ENCODE measurements at regions not wholly inside any gene's neighbourhood (a gene's known extent, or its start where the extent isn't known, plus 50 kb on each side); places are given as distances from the start of the nearest gene placed in this dataset.

- TF ChIP-seq, protein P1, sequence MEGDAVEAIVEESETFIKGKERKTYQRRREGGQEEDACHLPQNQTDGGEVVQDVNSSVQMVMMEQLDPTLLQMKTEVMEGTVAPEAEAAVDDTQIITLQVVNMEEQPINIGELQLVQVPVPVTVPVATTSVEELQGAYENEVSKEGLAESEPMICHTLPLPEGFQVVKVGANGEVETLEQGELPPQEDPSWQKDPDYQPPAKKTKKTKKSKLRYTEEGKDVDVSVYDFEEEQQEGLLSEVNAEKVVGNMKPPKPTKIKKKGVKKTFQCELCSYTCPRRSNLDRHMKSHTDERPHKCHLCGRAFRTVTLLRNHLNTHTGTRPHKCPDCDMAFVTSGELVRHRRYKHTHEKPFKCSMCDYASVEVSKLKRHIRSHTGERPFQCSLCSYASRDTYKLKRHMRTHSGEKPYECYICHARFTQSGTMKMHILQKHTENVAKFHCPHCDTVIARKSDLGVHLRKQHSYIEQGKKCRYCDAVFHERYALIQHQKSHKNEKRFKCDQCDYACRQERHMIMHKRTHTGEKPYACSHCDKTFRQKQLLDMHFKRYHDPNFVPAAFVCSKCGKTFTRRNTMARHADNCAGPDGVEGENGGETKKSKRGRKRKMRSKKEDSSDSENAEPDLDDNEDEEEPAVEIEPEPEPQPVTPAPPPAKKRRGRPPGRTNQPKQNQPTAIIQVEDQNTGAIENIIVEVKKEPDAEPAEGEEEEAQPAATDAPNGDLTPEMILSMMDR (IDR thresholded peaks at IDR 0.05; ENCODE audit: low read length): no peak
- TF ChIP-seq EZH2 (IDR thresholded peaks at IDR 0.05; ENCODE audit: borderline replicate concordance, low read length): no peak
Measured at GRCh38 chr4:170803492-170803891, 713.7 kb upstream of the AADAT start.

All from OCI-LY1 (cell line).